GM10266 (cell line): ENCODE measurements at regions not wholly inside any gene's neighbourhood (a gene's known extent, or its start where the extent isn't known, plus 50 kb on each side); places are given as distances from the start of the nearest gene placed in this dataset.

Experiments
- DNase-seq: peaks from one replicate; pipeline ENCODE4 v3.0.0; 2012; ENCODE audit errors: extremely low spot score
- CTCF ChIP-seq: IDR thresholded peaks from 2 replicates; pipeline ENCODE4 v1.5.1; 2012; ENCODE audit warnings: mild to moderate bottlenecking, low read depth; ENCODE audit not compliant: control insufficient read depth, insufficient read depth; ENCODE audit errors: missing control alignments

- TF ChIP-seq CTCF: no peak
- DNase-seq: no peak
Measured at GRCh38 chr11:127219704-127220103, 219.1 kb upstream of the KIRREL3 start.

GRCh38 chr11:127218275-127218608 is 217.7 kb upstream of the KIRREL3 start:
- no peak for DNase-seq
- no peak for TF ChIP-seq CTCF

- DNase-seq: no peak
- no peak for TF ChIP-seq CTCF
Measured at GRCh38 chr11:127217452-127218274, 217.1 kb upstream of the KIRREL3 start.

- no peak for TF ChIP-seq CTCF
- DNase-seq: no peak
Measured at GRCh38 chr11:127205688-127206217, 205.2 kb upstream of the KIRREL3 start.

- no peak for TF ChIP-seq CTCF
- DNase-seq: no peak
Measured at GRCh38 chr11:127203490-127203889, 202.9 kb upstream of the KIRREL3 start.

GRCh38 chr11:127202105-127202504 is 201.5 kb upstream of the KIRREL3 start:
- no peak for DNase-seq
- no peak for TF ChIP-seq CTCF

- DNase-seq: no peak
- no peak for TF ChIP-seq CTCF
Measured at GRCh38 chr11:127199306-127199801, 198.8 kb upstream of the KIRREL3 start.
